ENCODE measurements at regions not wholly inside any gene's neighbourhood (a gene's known extent, or its start where the extent isn't known, plus 50 kb on each side); places are given as distances from the start of the nearest gene placed in this dataset.

- H3K36me3 Mint-ChIP-seq (ENCODE audit: insufficient read depth) = no peaks in the 10 kb centered on the region
- peaks cover 7% of the 10 kb centered on the region for H3K27me3 Mint-ChIP-seq
- no peak overlapping the region for H3K27ac Mint-ChIP-seq
- H3K4me1 Mint-ChIP-seq (ENCODE audit: low read depth) = peaks cover 4% of the 10 kb centered on the region
- DNase-seq (ENCODE audit: low spot score, unreplicated experiment) = no peak
- TF ChIP-seq, protein P1, sequence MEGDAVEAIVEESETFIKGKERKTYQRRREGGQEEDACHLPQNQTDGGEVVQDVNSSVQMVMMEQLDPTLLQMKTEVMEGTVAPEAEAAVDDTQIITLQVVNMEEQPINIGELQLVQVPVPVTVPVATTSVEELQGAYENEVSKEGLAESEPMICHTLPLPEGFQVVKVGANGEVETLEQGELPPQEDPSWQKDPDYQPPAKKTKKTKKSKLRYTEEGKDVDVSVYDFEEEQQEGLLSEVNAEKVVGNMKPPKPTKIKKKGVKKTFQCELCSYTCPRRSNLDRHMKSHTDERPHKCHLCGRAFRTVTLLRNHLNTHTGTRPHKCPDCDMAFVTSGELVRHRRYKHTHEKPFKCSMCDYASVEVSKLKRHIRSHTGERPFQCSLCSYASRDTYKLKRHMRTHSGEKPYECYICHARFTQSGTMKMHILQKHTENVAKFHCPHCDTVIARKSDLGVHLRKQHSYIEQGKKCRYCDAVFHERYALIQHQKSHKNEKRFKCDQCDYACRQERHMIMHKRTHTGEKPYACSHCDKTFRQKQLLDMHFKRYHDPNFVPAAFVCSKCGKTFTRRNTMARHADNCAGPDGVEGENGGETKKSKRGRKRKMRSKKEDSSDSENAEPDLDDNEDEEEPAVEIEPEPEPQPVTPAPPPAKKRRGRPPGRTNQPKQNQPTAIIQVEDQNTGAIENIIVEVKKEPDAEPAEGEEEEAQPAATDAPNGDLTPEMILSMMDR (IDR thresholded peaks at IDR 0.05; ENCODE audit: unreplicated experiment) = no peak
- no peak overlapping the region for H3K4me3 Mint-ChIP-seq (ENCODE audit: low read depth)
- no peaks in the 10 kb centered on the region for H3K9me3 Mint-ChIP-seq (ENCODE audit: low read depth)
Measured at GRCh38 chr2:146741260-146741659, 1103.6 kb upstream of the ACVR2A start.

- peaks cover 18% of the 10 kb centered on the region for H3K4me1 Mint-ChIP-seq (ENCODE audit: low read depth)
- H3K9me3 Mint-ChIP-seq (ENCODE audit: low read depth) = no peaks in the 10 kb centered on the region
- no peaks in the 10 kb centered on the region for H3K36me3 Mint-ChIP-seq (ENCODE audit: insufficient read depth)
- peaks cover 7% of the 10 kb centered on the region for H3K27me3 Mint-ChIP-seq
- peak overlapping the region; percentile 22 for H3K4me3 Mint-ChIP-seq (ENCODE audit: low read depth)
- H3K27ac Mint-ChIP-seq = peak overlapping the region; percentile 31
- DNase-seq (ENCODE audit: low spot score, unreplicated experiment) = no peak
- TF ChIP-seq, protein P1 (IDR thresholded peaks at IDR 0.05; ENCODE audit: unreplicated experiment) = no peak
Measured at GRCh38 chr2:146734821-146735190, 1110.0 kb upstream of the ACVR2A start.

DNA sequence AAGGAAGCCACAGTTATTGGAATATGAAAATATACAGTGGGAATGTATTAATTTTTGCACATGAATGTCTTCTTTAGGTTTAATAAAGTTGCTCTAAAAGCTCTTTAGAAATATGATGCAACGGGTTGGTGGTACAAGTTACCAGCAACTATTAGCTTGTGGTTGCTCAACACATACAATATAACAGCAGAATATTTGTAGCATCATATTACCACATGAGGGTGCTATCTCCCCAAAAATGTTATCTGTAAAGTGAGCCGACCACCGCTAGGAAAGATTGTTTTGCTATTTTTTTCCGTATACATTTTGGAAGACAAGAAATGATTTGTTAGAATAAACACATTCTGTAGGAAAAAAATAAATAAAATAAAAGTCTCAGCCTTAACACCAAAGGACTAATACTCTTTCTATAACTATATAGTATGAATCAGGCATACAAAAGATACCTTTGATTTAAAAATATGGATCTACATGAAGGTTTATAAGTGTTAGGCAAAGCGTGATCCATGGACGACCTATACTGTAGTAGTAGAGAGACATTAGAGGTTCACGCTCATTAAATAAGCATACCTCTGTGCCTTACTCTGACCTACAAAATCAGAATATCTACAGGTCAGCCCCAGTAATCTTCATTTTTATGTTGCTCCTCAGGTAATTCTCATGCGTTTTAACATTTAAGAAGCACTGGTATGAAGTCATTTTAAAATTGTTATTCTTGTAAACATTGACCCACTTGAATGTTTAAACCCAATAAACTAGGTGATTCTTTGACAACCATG lies 1110.6 kb upstream of the ACVR2A start:
- H3K9me3 Mint-ChIP-seq (ENCODE audit: low read depth) = no peaks in the 10 kb centered on the region
- TF ChIP-seq, protein P1 (IDR thresholded peaks at IDR 0.05; ENCODE audit: unreplicated experiment) = peak; percentile 73
- peaks cover 18% of the 10 kb centered on the region for H3K4me1 Mint-ChIP-seq (ENCODE audit: low read depth)
- no peaks in the 10 kb centered on the region for H3K36me3 Mint-ChIP-seq (ENCODE audit: insufficient read depth)
- no peak for DNase-seq (ENCODE audit: low spot score, unreplicated experiment)
- H3K27me3 Mint-ChIP-seq = peaks cover 7% of the 10 kb centered on the region
- peak overlapping the region; percentile 31 for H3K27ac Mint-ChIP-seq
- peak overlapping the region; percentile 22 for H3K4me3 Mint-ChIP-seq (ENCODE audit: low read depth)

GRCh38 chr2:146730882-146731281 lies 1113.9 kb upstream of the ACVR2A start:
- H3K9me3 Mint-ChIP-seq (ENCODE audit: low read depth) = no peaks in the 10 kb centered on the region
- TF ChIP-seq, protein P1 (IDR thresholded peaks at IDR 0.05; ENCODE audit: unreplicated experiment) = no peak
- peaks cover 20% of the 10 kb centered on the region for H3K4me1 Mint-ChIP-seq (ENCODE audit: low read depth)
- no peaks in the 10 kb centered on the region for H3K27me3 Mint-ChIP-seq
- no peaks in the 10 kb centered on the region for H3K36me3 Mint-ChIP-seq (ENCODE audit: insufficient read depth)
- DNase-seq (ENCODE audit: low spot score, unreplicated experiment) = no peak
- H3K4me3 Mint-ChIP-seq (ENCODE audit: low read depth) = no peak overlapping the region
- no peak overlapping the region for H3K27ac Mint-ChIP-seq

GRCh38 chr2:146721486-146721885 lies 1123.3 kb upstream of the ACVR2A start:
- no peaks in the 10 kb centered on the region for H3K4me1 Mint-ChIP-seq (ENCODE audit: low read depth)
- TF ChIP-seq, protein P1 (IDR thresholded peaks at IDR 0.05; ENCODE audit: unreplicated experiment) = no peak
- H3K9me3 Mint-ChIP-seq (ENCODE audit: low read depth) = peaks cover 11% of the 10 kb centered on the region
- peaks cover 3% of the 10 kb centered on the region for H3K36me3 Mint-ChIP-seq (ENCODE audit: insufficient read depth)
- no peaks in the 10 kb centered on the region for H3K27me3 Mint-ChIP-seq
- H3K27ac Mint-ChIP-seq = no peak overlapping the region
- DNase-seq (ENCODE audit: low spot score, unreplicated experiment) = no peak
- H3K4me3 Mint-ChIP-seq (ENCODE audit: low read depth) = no peak overlapping the region

Measured in progenitor cell of endocrine pancreas (in vitro differentiated cells).